Tongue (tissue), 1 donor: ENCODE measurements at regions not wholly inside any gene's neighbourhood (a gene's known extent, or its start where the extent isn't known, plus 50 kb on each side); places are given as distances from the start of the nearest gene placed in this dataset.
A peak's percentile ranks its signal among the peaks of the same experiment; 100 is the strongest.

ENCODE experiments used
- DNase-seq: peaks from one replicate; pipeline ENCODE4 v3.0.0-alpha.2; 2015

DNA sequence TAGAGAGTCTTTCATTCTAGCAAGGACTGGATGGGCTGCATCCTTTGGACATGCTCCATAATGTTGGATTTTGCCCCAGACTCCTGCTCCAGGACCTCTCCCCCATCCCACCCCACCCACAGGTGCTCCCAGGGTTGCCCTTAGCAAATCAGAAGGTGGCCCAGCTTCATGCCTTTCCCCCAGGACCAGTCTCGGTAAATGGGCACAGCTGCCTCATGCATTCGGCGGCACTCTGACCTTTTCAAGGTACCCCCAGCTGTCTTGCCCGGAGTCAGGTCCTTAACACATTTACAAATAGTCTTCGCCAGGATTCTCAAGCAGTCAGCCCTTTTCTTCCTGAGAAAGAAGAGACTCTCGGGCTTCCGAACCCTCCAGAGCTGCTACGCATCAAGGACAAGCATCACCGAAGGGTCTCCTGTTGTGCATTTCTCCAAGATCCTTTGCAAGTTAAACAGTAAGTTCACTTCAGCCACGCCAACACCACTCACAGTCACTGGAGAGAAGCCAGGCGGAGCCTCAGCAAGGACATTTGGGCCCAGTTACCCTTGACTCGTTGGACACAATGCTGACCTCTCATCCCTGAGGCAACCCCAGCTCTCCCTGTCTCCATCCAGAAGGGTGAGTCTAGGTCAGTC lies 287.8 kb downstream of the FAM43A start:
- DNase-seq: no peak

DNA sequence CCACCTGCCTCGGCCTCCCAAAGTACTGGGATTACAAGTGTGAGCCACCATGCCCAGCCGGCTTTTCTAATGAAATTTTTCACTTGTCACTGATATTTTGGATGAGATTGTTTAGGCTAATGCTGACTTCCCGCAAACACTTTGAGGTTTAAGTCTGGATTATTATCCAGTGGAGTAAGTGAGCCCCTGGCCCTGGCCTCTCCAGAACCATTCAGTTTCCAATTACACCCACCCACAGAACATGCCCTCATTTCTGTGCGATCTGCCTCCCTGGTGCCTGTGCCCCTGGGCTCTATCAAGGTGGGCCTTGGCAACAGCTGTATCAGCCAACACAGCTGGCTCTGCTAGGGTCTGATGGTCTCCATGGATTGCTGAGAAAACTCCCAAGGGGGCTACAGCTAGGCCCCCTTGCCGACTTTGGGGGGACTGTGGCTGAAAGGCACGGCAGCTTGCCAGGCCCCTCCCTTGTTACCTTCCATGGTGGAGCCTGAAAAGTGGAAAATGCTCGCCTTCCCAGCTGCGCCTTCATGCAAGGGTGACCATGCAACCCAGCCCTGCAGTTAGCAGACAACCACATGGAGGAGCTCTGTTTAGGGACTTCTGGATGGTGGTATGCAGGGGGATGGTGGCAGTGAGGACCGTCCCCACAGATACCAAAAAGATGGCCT lies 288.9 kb downstream of the FAM43A start:
- DNase-seq: no peak

DNA sequence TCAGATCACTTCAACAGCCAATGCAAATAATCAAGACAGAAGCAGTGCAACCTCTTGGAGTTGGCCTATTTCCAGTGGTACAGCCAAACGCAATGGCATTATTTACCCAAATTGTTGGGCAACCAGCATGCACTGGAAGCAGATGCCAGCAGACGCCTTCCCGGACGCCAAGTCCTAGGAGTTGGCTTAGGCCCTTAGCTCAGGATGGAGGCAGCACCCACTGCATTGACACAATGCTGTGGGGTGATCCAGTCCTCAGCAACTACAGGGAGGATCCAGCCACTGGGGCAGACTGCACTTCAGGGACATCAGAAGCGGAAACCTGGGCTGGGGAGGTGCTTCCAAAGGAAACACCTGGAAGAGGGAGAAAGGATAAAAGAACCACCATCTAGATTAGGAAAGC lies 290.4 kb downstream of the FAM43A start:
- DNase-seq: no peak

DNA sequence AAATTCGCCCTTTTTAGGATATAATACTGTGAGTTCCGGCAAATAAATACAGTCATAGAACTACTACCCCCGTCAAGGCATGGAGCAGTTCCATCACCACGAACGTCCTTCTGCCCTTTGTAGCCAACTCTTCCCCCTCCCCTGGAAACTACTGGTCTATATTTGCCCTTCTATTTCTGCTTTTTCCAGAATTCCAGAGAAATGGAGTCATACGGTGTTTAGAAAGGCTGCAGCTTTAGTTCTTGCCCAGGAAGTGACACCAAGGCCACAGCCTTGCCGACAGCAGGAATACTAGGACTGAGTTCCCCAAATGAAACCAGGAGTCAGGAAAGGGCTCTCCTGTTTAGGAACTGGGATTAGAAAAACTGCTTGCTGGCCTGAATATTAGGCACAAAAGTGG lies 291.2 kb downstream of the FAM43A start:
- no peak for DNase-seq

DNA sequence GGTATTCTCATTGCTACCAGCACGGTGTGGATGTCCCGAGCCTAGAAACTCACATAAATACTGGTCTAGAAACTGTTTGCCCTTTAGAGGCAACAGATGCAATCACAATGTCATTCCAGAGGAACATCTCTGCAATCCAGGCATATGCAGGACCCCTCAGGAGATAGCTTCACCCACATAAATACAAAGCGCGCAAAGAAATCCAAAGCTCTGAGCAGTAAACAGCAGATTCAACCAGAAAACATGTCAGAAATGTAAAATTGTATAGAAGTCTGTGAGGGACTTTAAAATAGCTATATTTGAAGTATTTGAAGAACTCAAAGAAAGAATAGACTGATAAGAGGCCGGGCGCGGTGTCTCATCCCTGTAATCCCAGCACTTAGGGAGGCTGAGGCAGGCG lies 291.7 kb downstream of the FAM43A start:
- DNase-seq: no peak

DNA sequence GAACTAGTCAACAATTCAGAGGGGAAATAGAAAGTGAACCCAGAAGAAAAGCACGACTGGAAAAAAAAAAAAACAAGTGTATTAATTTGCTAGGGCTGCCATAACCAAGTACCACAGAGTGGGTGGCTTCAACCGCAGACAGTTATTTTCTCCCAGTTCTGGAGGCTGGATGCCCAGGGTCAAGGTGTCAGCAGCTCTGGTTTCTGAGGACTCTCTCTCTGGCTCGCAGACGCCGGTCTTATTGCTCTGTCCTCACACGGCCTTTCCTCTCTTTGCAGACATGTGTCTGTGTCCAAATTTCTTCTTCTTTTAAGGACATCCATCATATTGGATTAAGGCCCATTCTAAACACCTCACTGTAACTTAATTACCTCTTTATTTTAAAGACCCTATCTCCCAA lies 291.8 kb downstream of the XXYLT1 start:
- no peak for DNase-seq

DNA sequence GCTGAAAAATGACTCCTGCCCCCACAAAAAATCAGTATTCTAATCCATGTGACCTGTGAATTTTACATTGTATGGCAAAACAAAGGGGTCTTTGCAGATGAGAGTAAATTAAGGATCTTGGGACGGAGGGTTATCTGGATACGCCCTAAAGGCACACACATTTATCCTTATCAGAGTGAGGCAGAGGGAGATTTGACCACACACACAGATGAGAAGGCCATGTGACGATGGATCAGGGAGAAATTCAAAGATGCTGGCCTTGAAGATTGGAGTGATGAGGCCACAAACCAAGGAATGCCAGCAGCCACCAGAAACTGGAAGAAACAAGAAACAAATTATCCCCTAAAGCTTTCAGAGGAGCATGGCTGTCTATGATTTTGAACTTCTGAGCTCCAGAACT lies 288.5 kb downstream of the XXYLT1 start:
- no peak for DNase-seq

DNA sequence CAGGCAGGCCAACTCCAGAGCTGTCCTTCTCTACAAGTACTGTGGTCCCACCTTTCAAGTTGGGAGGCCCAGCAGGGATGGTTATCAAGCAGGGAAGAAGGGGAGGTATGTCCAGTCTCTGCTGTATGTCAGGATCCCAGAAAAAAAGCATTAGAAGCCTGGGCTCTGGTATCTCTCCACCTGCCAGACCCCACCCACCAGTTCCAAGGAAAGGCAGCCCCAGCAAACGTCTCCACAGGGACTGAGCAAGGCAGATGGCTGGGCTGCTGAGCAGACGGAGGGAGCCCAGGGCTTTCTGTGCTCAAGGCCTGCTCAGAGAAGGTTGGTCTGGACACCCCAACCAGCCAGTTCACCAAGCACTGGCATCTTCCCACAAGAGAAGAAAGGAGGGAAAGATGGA lies 287.8 kb downstream of the XXYLT1 start:
- no peak for DNase-seq

DNA sequence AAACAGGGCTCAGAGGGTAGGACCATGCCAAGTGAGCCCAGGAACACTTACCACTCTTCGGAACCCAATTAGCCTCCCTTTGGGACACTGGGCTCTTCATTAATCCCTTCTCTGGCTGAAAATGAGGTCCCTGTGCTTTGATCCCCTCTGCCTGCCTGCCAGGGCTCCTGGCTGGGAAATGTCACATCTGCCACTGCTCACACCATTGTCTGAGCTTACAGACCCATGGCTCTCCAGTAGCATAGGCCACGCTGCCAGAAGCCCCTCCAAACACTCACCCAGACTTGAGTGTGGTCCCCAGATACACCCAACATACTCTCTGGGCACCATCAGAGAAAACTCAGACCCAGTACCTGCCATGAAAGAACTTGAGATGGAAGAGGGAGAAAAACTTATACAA lies 287.3 kb downstream of the XXYLT1 start:
- DNase-seq: peak; percentile 41

DNA sequence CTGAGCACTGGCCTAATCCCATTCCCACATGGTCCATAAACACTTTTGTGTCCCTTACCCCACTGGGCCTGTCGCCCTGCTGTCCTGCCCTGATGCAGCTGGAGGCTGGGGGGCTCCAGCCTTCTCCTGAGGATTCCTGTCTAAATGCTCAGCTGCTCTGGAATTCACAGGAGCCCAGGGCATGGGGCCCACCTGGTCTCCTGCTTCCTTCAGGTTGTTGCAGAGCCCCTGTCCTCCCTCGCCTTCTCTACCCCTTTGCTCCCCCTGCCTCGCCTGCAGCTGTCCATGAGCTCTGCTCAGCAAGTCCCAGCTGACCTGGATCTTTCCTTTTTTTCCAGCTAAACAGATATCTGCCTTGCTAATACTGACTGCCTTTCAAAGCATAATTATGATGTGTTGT lies 286.9 kb downstream of the XXYLT1 start:
- peak; percentile 52 for DNase-seq

DNA sequence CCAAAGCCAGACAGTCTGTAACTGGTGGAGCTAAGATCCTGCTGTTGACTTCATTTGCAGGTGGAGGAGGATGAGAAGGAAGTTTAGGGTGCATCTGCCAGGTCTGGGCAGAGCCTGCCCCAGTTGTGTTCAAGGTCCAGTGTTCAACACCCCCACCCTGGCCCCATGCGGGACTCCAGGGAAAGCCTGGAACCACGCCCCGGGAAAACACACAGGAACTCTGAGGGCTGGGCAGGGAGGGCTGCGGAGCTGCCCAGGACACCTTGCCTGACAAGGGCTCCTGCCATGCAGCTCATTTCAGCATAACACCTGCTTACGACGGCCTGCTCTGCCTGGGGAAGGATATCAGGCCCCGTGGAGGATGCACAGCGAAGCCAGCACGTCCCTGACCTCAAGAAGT lies 286.3 kb downstream of the XXYLT1 start:
- DNase-seq: no peak

DNA sequence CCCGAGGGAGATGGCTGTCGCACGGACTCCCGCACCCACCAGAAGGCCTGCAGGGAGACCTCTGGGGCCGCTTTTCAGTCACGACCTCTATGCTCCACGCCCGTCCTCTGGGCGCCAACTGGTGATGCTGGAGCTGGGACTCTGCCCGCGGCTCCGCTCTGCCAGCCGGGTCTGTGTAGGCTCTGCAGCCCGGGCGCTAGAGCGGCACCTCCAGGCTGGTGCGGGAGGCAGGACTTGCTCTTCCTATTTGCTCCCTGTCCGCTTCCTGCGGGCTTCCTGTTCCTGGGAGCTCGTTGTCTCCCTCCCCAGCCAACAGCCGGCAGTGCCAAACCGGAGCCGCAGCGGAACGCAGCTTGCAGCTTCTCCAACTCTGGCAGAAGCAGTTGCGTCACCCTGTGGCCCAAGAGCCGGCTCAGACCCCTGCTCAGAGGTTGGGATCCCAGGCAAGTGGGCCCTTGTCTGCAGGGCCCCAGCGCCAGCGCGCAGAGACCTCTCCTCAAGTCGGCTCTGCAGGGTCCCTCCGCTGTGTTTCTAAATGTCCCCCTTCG lies 285.9 kb downstream of the XXYLT1 start:
- peak; percentile 81 for DNase-seq

DNA sequence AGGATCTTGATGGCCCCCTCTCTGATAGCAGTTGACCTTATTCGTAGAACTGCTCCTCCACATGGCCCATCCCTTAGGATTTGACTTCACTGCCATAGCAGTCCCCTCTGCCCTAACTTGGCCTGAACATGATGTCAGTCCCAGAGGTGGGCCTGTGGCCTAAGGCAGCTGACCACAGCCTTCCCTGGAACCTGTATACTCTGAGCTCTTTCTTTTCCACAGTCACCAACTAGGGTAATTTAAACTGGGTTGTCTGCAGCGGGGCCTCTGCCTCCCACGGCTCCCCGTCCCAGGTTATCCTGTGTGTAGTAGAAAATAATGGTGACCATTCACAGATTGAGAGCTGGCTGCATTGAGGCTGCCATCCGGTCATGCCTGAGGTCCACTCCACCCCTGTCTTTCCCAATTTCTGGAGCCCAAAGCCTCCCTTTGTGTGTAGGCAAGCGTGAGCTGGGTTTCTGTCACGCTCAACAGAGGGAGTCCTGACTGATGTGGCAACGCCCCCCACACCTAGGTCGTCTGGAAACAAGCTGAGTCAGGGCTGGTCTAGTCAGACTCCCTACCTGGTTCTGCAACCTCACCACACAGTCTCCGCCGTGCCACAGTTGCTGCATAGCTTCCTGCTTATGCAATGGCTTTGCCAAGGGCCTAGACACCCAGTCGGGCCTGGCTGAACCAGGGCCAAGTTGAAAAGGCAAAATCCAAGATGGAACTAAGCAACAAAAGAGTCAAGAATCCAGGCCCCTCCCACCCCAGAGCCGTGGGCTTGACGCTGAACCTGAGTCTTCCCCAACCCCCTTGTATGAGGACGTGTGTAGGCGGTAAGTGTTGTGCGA lies 284.5 kb downstream of the XXYLT1 start:
- no peak for DNase-seq

DNA sequence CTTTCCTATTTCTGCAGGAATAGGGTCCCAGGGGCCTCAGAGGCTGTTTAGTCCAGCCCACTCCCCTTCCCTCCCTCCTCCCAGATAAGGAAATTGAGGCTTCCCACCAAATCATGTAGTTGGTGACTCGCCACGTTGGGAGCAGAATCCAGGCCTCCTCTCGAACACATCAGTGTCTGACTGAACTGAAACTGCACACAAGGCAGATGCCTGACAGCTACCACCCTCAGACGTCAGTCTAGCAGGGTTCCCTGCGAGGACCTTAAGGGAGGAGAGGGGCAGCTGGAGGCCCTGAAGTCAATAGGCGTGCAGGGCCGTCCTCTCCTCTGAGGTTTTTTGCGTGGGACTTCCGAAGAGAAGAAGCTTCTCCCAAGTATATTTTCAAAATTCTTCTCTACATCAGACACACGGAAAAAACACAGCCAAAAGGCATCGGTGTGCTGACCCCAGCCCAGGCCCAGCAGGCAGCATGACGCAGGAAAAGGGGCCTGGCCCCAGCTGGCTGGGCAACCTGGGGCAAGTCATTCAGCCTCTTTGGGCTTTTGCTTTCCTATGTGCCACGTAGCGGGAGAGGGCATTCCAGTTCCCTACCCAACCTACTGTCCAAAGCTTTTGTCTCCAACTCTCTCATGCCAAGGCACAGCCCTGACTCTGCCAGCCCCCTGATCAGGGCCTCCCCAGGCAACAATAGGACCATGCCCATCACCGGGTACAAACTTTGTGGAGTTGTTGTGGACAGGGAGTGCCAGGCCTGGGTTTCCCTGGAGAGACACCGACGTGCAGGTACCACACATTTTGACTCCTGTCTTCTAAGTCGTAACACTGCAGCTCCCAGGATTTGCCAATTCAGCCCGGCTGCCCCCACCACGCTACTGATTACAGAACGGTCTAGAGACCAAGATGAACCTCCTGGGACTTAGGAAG lies 283.1 kb downstream of the XXYLT1 start:
- DNase-seq: no peak

DNA sequence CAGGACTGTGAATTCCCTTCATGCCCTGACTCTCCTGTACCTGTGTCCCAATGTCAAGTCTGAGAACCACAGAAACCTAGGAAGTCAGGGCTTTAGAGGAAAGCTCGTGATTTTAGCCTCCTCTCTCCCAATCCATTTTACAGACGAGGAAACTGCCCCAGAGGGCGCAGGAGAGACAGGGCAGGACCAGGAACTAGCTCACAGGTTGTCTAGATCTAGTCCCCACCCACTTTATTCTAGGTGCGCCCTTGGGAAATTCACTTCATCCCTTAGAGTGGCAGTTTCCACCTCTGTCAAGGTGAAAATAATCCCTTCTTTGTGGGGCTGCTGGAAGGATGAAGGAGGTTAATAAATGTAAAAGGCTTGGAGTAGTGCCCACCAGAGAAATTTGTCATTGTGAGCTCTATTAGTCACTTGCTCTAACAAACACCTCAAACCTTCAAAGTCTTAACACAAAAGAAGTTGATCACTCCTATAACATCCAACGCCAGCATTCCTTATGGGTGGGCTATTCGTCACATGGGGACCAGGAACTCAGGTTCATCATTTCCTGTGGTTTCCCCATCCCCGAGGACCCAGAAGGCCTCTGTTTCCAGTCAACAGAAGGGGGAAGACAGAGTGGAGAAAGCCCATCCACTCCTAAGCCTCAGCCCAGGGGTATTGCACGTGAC lies 282.3 kb downstream of the XXYLT1 start:
- DNase-seq: no peak

DNA sequence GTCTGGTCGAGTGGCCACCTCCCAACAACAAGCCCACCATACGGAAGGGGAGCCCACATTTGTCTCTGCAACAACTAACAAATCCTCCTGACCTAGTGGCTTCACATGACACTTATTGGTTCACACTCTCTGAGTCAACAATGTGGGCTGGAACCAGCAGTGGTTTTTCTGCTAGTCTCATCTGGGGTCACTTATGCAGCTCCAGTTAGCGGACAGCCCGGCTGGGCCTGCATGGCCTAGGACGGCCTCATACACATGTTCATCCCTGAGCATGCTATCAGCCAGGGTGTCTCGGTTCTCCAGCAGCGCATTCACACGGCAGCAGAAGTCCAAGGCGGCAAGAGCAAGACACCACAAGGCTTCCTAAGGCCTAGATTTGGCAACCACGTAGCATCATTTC lies 281.7 kb downstream of the XXYLT1 start:
- DNase-seq: no peak

DNA sequence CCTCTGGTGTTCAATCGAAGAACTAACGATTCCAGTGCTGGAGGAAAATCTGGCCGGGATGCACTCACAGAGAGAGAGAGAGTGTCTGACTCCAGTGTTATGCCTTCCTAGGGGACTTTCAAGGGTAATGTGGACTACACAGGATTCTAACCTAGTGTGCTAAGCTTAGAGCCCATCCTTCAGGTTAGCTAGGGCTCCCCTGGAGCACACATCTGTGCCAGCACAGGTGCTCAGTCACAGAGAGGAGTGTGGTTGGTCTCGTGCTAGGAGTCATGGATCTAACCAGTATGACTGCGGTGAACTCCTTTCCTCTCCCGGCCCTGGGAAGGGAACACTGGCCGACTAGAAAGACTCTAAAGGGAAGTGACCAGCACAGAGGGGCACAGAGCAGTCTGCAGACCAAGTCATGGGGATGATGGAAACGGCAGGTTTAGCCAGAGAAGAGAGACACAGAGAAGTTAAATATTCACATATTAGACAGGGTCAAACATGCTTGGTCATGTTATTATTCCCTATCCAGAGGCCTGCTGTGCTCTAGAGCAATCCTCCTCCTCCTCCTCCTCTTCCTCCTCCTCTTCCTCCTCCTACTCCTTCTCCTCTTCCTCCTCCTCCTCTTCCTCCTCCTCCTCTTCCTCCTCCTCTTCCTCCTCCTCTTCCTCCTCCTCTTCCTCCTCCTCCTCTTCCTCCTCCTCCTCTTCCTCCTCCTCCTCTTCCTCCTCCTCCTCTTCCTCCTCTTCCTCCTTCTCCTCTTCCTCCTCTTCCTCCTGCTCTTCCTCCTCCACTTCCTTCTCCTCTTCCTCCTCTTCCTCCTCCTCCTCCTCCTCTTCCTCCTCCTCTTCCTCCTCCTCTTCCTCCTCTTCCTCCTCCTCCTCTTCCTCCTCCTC lies 280.3 kb downstream of the XXYLT1 start:
- no peak for DNase-seq

DNA sequence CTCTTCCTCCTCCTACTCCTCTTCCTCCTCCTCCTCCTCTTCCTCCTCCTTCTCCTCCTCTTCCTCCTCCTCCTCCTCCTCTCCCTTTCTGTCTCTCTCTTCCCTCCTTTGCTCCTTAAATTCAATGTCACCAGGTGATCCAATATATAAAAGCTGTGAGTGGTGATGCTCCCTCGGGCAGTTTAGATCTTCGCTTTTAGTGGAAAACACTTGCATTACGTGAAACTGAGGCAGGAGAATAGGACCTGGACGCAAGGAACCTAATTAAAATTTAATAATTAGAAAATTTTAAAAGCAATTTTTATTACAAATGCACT lies 279.7 kb downstream of the XXYLT1 start:
- no peak for DNase-seq

DNA sequence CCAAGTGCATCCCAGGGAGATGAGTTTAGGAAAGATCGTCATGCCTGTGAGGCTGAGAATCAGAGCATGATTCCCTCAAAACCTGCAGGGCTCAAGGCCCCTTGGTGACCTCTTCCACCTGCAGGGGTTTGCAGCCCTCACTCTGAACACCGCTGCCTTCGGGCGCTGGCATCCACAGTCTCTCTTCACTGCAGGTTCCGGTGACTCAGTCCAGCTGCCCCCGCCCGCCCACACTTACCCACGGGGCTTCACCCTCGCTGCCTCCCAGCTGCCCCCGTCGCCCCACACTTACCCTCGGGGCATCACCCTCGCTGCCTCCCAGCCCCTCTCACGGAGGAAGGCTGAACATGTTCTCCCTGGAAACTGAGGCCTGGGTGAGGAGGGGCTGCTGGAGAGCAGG lies 277.1 kb downstream of the XXYLT1 start:
- no peak for DNase-seq

DNA sequence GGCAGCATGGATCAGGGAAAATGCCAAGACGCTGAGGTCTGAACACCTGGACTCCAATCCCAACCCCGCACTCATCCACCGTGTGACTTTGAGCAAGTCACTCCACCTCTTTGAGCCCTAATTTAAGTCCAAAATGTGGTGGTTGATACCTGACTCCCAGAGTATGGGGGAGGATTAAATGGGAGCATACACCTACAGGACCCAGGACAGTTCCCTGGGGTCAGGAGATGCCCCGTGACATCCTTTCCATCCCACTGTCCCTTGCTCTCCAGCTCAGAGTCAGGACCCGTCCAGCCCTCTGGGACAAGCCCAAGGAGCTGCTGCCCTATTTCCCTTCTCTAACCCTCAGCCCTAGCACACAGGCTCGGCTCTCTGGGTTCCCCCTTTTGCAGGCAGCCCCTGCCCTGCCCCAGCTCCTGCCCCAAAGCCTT lies 276.4 kb downstream of the XXYLT1 start:
- DNase-seq: no peak

DNA sequence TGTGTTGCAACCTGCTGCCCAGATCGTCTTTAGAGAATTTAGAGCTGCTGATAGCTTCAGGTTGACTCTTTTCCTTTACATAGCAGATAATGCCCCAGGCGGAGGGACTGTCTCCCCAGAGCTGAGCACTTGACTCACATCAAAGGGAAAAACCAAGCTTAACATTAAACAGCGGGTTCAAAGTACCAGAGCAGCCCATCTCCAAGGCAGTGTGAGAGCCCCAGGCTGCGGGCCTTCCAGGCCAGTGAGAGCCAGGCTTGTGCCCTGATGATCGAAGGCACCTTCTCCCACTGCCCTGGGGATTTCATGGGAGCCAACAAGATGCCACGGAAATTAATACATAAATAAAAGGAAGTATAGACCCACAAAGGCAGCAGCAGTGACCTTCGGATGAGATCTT lies 275.6 kb downstream of the XXYLT1 start:
- DNase-seq: no peak
